OCI-LY3 (cell line): ENCODE measurements at regions not wholly inside any gene's neighbourhood (a gene's known extent, or its start where the extent isn't known, plus 50 kb on each side); places are given as distances from the start of the nearest gene placed in this dataset.

Source experiments
- CTCF ChIP-seq: fragments of 200-600, 300-600 bp; sonication (generic); IDR thresholded peaks from 2 replicates; pipeline ENCODE4 v1.5.1; 2014; ENCODE audit warnings: antibody characterized with exemption, low read length, low read depth
- EZH2phosphoT487 ChIP-seq: fragments of 200-600 bp; shearing (Covaris generic); IDR thresholded peaks from 2 replicates; pipeline ENCODE4 v1.6.1; 2018; ENCODE audit warnings: antibody characterized with exemption, mixed run types, low read depth

- TF ChIP-seq CTCF (no peak), EZH2phosphoT487 (no peak)
Observed at GRCh38 chr5:67266654-67267350, 70.2 kb upstream of the CD180 start.
